Thyroid gland (tissue), 4 donors: ENCODE measurements at regions not wholly inside any gene's neighbourhood (a gene's known extent, or its start where the extent isn't known, plus 50 kb on each side); places are given as distances from the start of the nearest gene placed in this dataset.
A peak's percentile ranks its signal among the peaks of the same experiment; 100 is the strongest.

ENCODE experiments used
- CTCF ChIP-seq, 6 experiments: fragments of 200-600 bp in 3 of 6; fragments of 450-650 bp in 3 of 6; sonication (generic) in 3 of 6; IDR thresholded peaks; one replicate each; pipeline ENCODE4 v1.5.1; 2016 to 2019; ENCODE audit warnings: antibody characterized with exemption in 6 of 6, mild to moderate bottlenecking in 2 of 6, inconsistent platforms in 1 of 6, moderate library complexity in 1 of 6
- POLR2A ChIP-seq, 2 donors: fragments of 450-650 bp; IDR thresholded peaks; one replicate each; pipeline ENCODE4 v1.6.1; 2017; ENCODE audit warnings: antibody characterized with exemption in 2 of 2, mild to moderate bottlenecking in 2 of 2, moderate library complexity in 1 of 2

DNA sequence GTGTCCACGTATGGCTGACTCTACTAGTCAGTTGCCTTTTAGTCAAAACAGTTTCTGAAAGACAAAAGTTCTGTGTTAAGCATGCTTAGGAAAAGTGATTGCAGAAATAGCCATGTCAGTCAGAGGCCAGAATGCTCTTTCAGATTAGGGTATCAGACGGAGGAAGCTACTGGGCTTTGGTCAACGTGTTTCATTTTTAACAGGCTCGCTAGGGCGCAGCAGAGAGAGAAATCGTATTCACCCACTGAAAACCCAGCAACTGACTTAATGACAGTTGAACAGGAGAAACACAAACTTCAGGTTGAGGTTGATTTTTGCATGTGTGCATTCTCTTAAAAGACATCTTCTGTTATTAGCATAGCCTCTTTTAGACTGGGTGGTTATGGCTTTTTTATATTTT lies 322.6 kb upstream of the KIAA1217 start:
- TF ChIP-seq CTCF (IDR thresholded peaks at IDR 0.05) (peak in 2 of 6 experiments; percentile 9 to 24), POLR2A (IDR thresholded peaks at IDR 0.05) (no peak)
